ENCODE measurements at regions not wholly inside any gene's neighbourhood (a gene's known extent, or its start where the extent isn't known, plus 50 kb on each side); places are given as distances from the start of the nearest gene placed in this dataset.

DNA sequence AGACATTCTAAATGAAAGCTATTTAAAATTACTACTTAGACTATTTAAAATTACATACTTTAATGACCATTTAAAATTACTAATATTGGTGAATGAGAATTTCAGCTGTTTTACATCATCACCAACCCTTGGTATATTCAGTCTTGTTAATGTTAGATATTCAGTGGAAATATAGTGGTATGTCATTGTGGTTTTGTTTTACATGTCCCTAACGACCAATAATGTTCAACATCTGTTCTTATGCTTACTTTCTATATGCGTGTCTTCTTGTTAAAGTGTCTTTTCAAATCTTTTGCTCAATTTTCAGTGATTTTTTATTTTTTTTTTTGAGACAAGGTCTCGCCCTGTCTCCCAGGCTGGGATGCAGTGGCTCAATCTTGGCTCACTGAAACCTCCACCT, 279.3 kb upstream of the TARS1 start:
- TF ChIP-seq, protein P1, sequence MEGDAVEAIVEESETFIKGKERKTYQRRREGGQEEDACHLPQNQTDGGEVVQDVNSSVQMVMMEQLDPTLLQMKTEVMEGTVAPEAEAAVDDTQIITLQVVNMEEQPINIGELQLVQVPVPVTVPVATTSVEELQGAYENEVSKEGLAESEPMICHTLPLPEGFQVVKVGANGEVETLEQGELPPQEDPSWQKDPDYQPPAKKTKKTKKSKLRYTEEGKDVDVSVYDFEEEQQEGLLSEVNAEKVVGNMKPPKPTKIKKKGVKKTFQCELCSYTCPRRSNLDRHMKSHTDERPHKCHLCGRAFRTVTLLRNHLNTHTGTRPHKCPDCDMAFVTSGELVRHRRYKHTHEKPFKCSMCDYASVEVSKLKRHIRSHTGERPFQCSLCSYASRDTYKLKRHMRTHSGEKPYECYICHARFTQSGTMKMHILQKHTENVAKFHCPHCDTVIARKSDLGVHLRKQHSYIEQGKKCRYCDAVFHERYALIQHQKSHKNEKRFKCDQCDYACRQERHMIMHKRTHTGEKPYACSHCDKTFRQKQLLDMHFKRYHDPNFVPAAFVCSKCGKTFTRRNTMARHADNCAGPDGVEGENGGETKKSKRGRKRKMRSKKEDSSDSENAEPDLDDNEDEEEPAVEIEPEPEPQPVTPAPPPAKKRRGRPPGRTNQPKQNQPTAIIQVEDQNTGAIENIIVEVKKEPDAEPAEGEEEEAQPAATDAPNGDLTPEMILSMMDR (IDR thresholded peaks at IDR 0.05), result no peak
- TF ChIP-seq POLR2A (IDR thresholded peaks at IDR 0.05), result no peak

All from vagina (tissue), 2 donors.